ENCODE measurements at regions not wholly inside any gene's neighbourhood (a gene's known extent, or its start where the extent isn't known, plus 50 kb on each side); places are given as distances from the start of the nearest gene placed in this dataset.

DNA sequence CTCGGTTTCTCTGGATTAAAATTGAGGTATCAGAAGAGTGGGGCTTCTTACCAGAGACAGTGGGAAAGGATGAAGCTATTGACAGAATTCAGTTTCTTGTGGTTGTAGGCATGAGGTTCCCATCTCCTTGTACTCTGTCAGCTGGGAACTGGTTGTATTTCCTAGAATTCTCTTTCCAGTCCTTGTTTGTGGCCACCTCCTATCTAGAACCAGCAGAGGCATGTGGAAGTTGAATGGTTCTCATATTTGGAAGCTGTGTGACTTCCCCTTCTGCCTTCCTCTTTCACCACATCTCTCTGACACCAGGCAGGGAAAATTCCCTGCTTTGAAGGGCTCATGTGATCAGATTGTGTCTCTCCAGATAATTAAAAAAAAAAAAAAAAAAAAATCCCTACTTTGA lies 457.7 kb upstream of the ADAMTS5 start:
- no peaks in the 10 kb centered on the region for H3K36me3 ChIP-seq (replicated peaks in 1 of 2; ENCODE audit: control insufficient read depth in 1 of 2, insufficient read depth in 2 of 2, low read length in 2 of 2)
- no peaks in the 10 kb centered on the region for H4K20me1 ChIP-seq (ENCODE audit: insufficient read depth, low read length)
- H3K4me2 ChIP-seq (replicated peaks; ENCODE audit: extremely low read depth, low read length, poor library complexity, severe bottlenecking) = no peak overlapping the region
- DNase-seq = no peak
- no peak overlapping the region for H3K27ac ChIP-seq (ENCODE audit: low read depth in 1 of 2, low read length in 2 of 2)
- H3K27ac Mint-ChIP-seq = no peak overlapping the region
- intact Hi-C loops (cut with micrococcal nuclease) = no loop called here
- TF ChIP-seq, protein P1, sequence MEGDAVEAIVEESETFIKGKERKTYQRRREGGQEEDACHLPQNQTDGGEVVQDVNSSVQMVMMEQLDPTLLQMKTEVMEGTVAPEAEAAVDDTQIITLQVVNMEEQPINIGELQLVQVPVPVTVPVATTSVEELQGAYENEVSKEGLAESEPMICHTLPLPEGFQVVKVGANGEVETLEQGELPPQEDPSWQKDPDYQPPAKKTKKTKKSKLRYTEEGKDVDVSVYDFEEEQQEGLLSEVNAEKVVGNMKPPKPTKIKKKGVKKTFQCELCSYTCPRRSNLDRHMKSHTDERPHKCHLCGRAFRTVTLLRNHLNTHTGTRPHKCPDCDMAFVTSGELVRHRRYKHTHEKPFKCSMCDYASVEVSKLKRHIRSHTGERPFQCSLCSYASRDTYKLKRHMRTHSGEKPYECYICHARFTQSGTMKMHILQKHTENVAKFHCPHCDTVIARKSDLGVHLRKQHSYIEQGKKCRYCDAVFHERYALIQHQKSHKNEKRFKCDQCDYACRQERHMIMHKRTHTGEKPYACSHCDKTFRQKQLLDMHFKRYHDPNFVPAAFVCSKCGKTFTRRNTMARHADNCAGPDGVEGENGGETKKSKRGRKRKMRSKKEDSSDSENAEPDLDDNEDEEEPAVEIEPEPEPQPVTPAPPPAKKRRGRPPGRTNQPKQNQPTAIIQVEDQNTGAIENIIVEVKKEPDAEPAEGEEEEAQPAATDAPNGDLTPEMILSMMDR (IDR thresholded peaks at IDR 0.05) = no peak
- 100% methylated on average over 1 of the region's 1 CpG for WGBS (ENCODE audit: insufficient coverage)
- no peak overlapping the region for H3K4me3 Mint-ChIP-seq
- H3K4me3 ChIP-seq (replicated peaks in 1 of 3; ENCODE audit: low read depth in 2 of 3, low read length in 3 of 3) = no peak overlapping the region
- no peaks in the 10 kb centered on the region for H3K4me1 ChIP-seq (ENCODE audit: control insufficient read depth in 1 of 2, insufficient read depth in 2 of 2, low read length in 2 of 2)
- H3K9me3 ChIP-seq (replicated peaks in 1 of 2; ENCODE audit: control insufficient read depth in 1 of 2, insufficient read depth in 1 of 2, low read length in 2 of 2) = peaks cover 23 to 30% of the 10 kb centered on the region in 2 donors
- peaks cover 0 to 1% (median 0%) of the 10 kb centered on the region in 3 donors for H3K27me3 Mint-ChIP-seq (ENCODE audit: low read depth in 3 of 3)
- no peak overlapping the region for H3K9ac ChIP-seq (ENCODE audit: insufficient read depth, low read length, poor library complexity, severe bottlenecking)
- H3K27me3 ChIP-seq (ENCODE audit: control insufficient read depth in 2 of 2, insufficient read depth in 2 of 2, low read length in 2 of 2) = no peaks in the 10 kb centered on the region
- H3K36me3 Mint-ChIP-seq = no peaks in the 10 kb centered on the region
- no peaks in the 10 kb centered on the region for H3K4me1 Mint-ChIP-seq
- H3K9me3 Mint-ChIP-seq = peaks cover 2 to 13% (median 8%) of the 10 kb centered on the region in 7 donors
- no peaks in the 10 kb centered on the region for H3K79me2 ChIP-seq (ENCODE audit: insufficient read depth, low read length)
- H2AFZ ChIP-seq (ENCODE audit: insufficient read depth, low read depth, low read length, poor library complexity, severe bottlenecking) = no peak overlapping the region

DNA sequence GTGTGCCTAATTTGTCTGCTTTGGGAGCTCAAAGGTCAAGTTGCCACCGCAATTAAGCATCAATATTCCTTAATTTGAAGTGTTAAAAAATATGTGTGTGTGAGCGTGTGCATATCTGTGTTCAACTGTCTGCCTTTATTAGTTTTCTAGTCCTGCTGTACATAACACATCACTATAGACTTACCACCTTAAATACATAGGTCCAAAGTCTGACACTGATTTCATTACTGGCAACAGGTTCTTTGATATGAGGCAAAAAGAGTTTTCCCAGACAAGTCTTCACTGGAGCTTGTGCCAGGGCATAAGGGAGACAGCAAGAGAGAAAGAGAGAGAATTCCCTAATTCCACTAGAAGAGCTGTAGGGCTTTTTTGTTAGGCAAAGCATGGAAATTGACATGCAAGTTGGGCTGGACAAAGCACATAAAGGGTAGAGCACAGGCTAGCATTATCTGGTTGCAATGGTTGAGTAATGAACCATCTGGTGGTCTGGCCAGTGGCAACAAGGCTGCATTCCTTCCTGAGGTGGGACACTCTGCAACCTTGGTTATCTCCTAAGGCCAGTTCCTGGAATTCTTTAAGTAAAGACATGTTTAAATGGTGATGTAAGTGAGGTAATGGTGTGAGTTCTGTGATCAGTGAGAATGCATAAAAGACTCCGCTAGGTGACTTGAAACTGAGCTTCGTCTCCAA lies 457.2 kb upstream of the ADAMTS5 start:
- Histone ChIP-seq H3K27ac (ENCODE audit: low read depth in 1 of 2, low read length in 2 of 2) (no peak overlapping the region), H3K36me3 (replicated peaks in 1 of 2; ENCODE audit: control insufficient read depth in 1 of 2, insufficient read depth in 2 of 2, low read length in 2 of 2) (no peaks in the 10 kb centered on the region), H3K9me3 (replicated peaks in 1 of 2; ENCODE audit: control insufficient read depth in 1 of 2, insufficient read depth in 1 of 2, low read length in 2 of 2) (peaks cover 23 to 26% of the 10 kb centered on the region in 2 donors), H3K9ac (ENCODE audit: insufficient read depth, low read length, poor library complexity, severe bottlenecking) (no peak overlapping the region), H3K4me1 (ENCODE audit: control insufficient read depth in 1 of 2, insufficient read depth in 2 of 2, low read length in 2 of 2) (no peaks in the 10 kb centered on the region), H3K79me2 (ENCODE audit: insufficient read depth, low read length) (no peaks in the 10 kb centered on the region), H2AFZ (ENCODE audit: insufficient read depth, low read depth, low read length, poor library complexity, severe bottlenecking) (no peak overlapping the region), H3K27me3 (ENCODE audit: control insufficient read depth in 2 of 2, insufficient read depth in 2 of 2, low read length in 2 of 2) (no peaks in the 10 kb centered on the region), H3K4me2 (replicated peaks; ENCODE audit: extremely low read depth, low read length, poor library complexity, severe bottlenecking) (no peak overlapping the region), H4K20me1 (ENCODE audit: insufficient read depth, low read length) (no peaks in the 10 kb centered on the region), H3K4me3 (replicated peaks in 1 of 3; ENCODE audit: low read depth in 2 of 3, low read length in 3 of 3) (no peak overlapping the region)
- H3K9me3 Mint-ChIP-seq = peaks cover 2 to 13% (median 8%) of the 10 kb centered on the region in 7 donors
- intact Hi-C loops (cut with micrococcal nuclease) = no loop called here
- TF ChIP-seq, protein P1 (IDR thresholded peaks at IDR 0.05) = no peak
- no peak for DNase-seq
- H3K27ac Mint-ChIP-seq = no peak overlapping the region
- H3K4me1 Mint-ChIP-seq = no peaks in the 10 kb centered on the region
- no peaks in the 10 kb centered on the region for H3K36me3 Mint-ChIP-seq
- no peak overlapping the region for H3K4me3 Mint-ChIP-seq
- WGBS (ENCODE audit: insufficient coverage) = 100% methylated on average over 2 of the region's 4 CpGs
- peaks cover 0 to 1% (median 0%) of the 10 kb centered on the region in 3 donors for H3K27me3 Mint-ChIP-seq (ENCODE audit: low read depth in 3 of 3)
